Epithelial cell of esophagus (primary cell): ENCODE measurements at regions not wholly inside any gene's neighbourhood (a gene's known extent, or its start where the extent isn't known, plus 50 kb on each side); places are given as distances from the start of the nearest gene placed in this dataset.

ENCODE experiments used
- DNase-seq: peaks from one replicate; pipeline ENCODE4 v3.0.0; 2010; ENCODE audit warnings: low read depth
- H3K4me3 ChIP-seq: 2 replicates; pipeline ENCODE4 v1.5.1; 2011; ENCODE audit warnings: mild to moderate bottlenecking, low read length, control low read depth
- CTCF ChIP-seq: IDR thresholded peaks from 2 replicates; pipeline ENCODE4 v1.5.1; 2011; ENCODE audit warnings: low read depth, mild to moderate bottlenecking, low read length, control low read depth, inconsistent platforms; ENCODE audit not compliant: insufficient read depth; ENCODE audit errors: missing control alignments

- DNase-seq: peak; percentile 48
- H3K4me3 ChIP-seq: no peak overlapping the region
- no peak for TF ChIP-seq CTCF
Measured at GRCh38 chr4:66430856-66431255, 760.6 kb upstream of the EPHA5 start.

- no peak overlapping the region for H3K4me3 ChIP-seq
- DNase-seq: no peak
- no peak for TF ChIP-seq CTCF
Measured at GRCh38 chr4:66429276-66429675, 759.0 kb upstream of the EPHA5 start.

- no peak for DNase-seq
- no peak for TF ChIP-seq CTCF
- H3K4me3 ChIP-seq: no peak overlapping the region
Measured at GRCh38 chr4:66416425-66416824, 746.1 kb upstream of the EPHA5 start.

GRCh38 chr4:66404141-66404540, 733.9 kb upstream of the EPHA5 start:
- DNase-seq: no peak
- H3K4me3 ChIP-seq: no peak overlapping the region
- TF ChIP-seq CTCF: no peak

- H3K4me3 ChIP-seq: no peak overlapping the region
- no peak for TF ChIP-seq CTCF
- no peak for DNase-seq
Measured at GRCh38 chr4:66376921-66377320, 706.6 kb upstream of the EPHA5 start.

GRCh38 chr4:66376396-66376795, 706.1 kb upstream of the EPHA5 start:
- no peak overlapping the region for H3K4me3 ChIP-seq
- no peak for DNase-seq
- TF ChIP-seq CTCF: no peak

GRCh38 chr4:66373268-66373667, 703.0 kb upstream of the EPHA5 start:
- no peak for DNase-seq
- no peak for TF ChIP-seq CTCF
- H3K4me3 ChIP-seq: no peak overlapping the region
